Cerebellar cortex (tissue), 1 donor: ENCODE measurements at regions not wholly inside any gene's neighbourhood (a gene's known extent, or its start where the extent isn't known, plus 50 kb on each side); places are given as distances from the start of the nearest gene placed in this dataset.
"Not testable (repeated sequence)": the region's sequence is repeated elsewhere in the genome, so short reads cannot be mapped to it uniquely, and the experiment has no call there.

Experiments
- DNase-seq: peaks from one replicate; pipeline ENCODE4 v3.0.0-alpha.2; 2015; ENCODE audit warnings: low spot score

- peak; percentile 3 for DNase-seq
These were observed 599.0 kb downstream of the TRIML1 start for GRCh38 chr4:188738290-188738689.

GRCh38 chr4:188740172-188740571, 600.9 kb downstream of the TRIML1 start:
- DNase-seq: not testable (repeated sequence)

GRCh38 chr4:188740791-188741190, 601.5 kb downstream of the TRIML1 start:
- DNase-seq: not testable (repeated sequence)

GRCh38 chr4:188754372-188755002, 615.2 kb downstream of the TRIML1 start:
- no peak for DNase-seq

GRCh38 chr4:188767496-188767895, 628.3 kb downstream of the TRIML1 start:
- no peak for DNase-seq

GRCh38 chr4:188778905-188779304, 639.7 kb downstream of the TRIML1 start:
- DNase-seq: no peak

GRCh38 chr4:188779581-188779980, 640.3 kb downstream of the TRIML1 start:
- no peak for DNase-seq

GRCh38 chr4:188780028-188780427, 640.8 kb downstream of the TRIML1 start:
- no peak for DNase-seq

- DNase-seq: no peak
These were observed 641.4 kb downstream of the TRIML1 start for GRCh38 chr4:188780686-188781085.

- no peak for DNase-seq
These were observed 642.4 kb downstream of the TRIML1 start for GRCh38 chr4:188781655-188782054.

- no peak for DNase-seq
These were observed 643.9 kb downstream of the TRIML1 start for GRCh38 chr4:188783175-188783574.

- no peak for DNase-seq
These were observed 644.4 kb downstream of the TRIML1 start for GRCh38 chr4:188783606-188784160.

- DNase-seq: not testable (repeated sequence)
These were observed 657.4 kb downstream of the TRIML1 start for GRCh38 chr4:188796600-188796999.

- not testable (repeated sequence) for DNase-seq
These were observed 657.8 kb downstream of the TRIML1 start for GRCh38 chr4:188797011-188797410.

- no peak for DNase-seq
These were observed 665.6 kb downstream of the TRIML1 start for GRCh38 chr4:188804861-188805260.

GRCh38 chr4:188811121-188811520, 671.9 kb downstream of the TRIML1 start:
- no peak for DNase-seq

- DNase-seq: no peak
These were observed 673.4 kb downstream of the TRIML1 start for GRCh38 chr4:188812644-188813043.

- no peak for DNase-seq
These were observed 679.1 kb downstream of the TRIML1 start for GRCh38 chr4:188818300-188818699.

GRCh38 chr4:188819233-188819632, 680.0 kb downstream of the TRIML1 start:
- no peak for DNase-seq

GRCh38 chr4:188821500-188821899, 682.3 kb downstream of the TRIML1 start:
- DNase-seq: no peak

GRCh38 chr4:188822698-188823097, 683.5 kb downstream of the TRIML1 start:
- no peak for DNase-seq

- DNase-seq: no peak
These were observed 685.3 kb downstream of the TRIML1 start for GRCh38 chr4:188824553-188824952.

- DNase-seq: no peak
These were observed 687.2 kb downstream of the TRIML1 start for GRCh38 chr4:188826393-188826792.

GRCh38 chr4:188839704-188840103, 700.5 kb downstream of the TRIML1 start:
- no peak for DNase-seq
